Muscle layer of colon (tissue), 2 donors: ENCODE measurements at regions not wholly inside any gene's neighbourhood (a gene's known extent, or its start where the extent isn't known, plus 50 kb on each side); places are given as distances from the start of the nearest gene placed in this dataset.
"Not testable (repeated sequence)": the region's sequence is repeated elsewhere in the genome, so short reads cannot be mapped to it uniquely, and the experiment has no call there.

ENCODE experiments used
- H3K27ac ChIP-seq: one replicate; pipeline ENCODE4 v1.7.0; 2013; ENCODE audit warnings: low read depth, mild to moderate bottlenecking, low read length, moderate library complexity
- H3K27me3 ChIP-seq, 2 donors: one replicate each; pipeline ENCODE4 v1.7.0; 2013; ENCODE audit warnings: low read length in 2 of 2, mild to moderate bottlenecking in 2 of 2; ENCODE audit not compliant: insufficient read depth in 2 of 2, control insufficient read depth in 1 of 2
- H3K36me3 ChIP-seq: one replicate; pipeline ENCODE4 v1.7.0; 2013; ENCODE audit warnings: mild to moderate bottlenecking, low read length; ENCODE audit not compliant: insufficient read depth
- H3K4me1 ChIP-seq: one replicate; pipeline ENCODE4 v1.7.0; 2013; ENCODE audit warnings: mild to moderate bottlenecking, low read length; ENCODE audit not compliant: insufficient read depth
- H3K4me3 ChIP-seq, 2 donors: one replicate each; pipeline ENCODE4 v1.7.0; 2013; ENCODE audit warnings: low read length in 2 of 2, low read depth in 1 of 2, mild to moderate bottlenecking in 1 of 2, moderate library complexity in 1 of 2
- H3K9ac ChIP-seq: one replicate; pipeline ENCODE4 v1.7.0; 2013; ENCODE audit warnings: low read length
- H3K9me3 ChIP-seq: one replicate; pipeline ENCODE4 v1.7.0; 2013; ENCODE audit warnings: mild to moderate bottlenecking, low read length
- donor health status: abdominal sarcoma.
- donor health status: Adenocarcinoma of cecum.

GRCh38 chr2:53511549-53511948 lies 256.1 kb upstream of the CHAC2 start:
- Histone ChIP-seq H3K4me1 (no peaks in the 10 kb centered on the region), H3K9me3 (no peaks in the 10 kb centered on the region), H3K36me3 (no peaks in the 10 kb centered on the region), H3K27ac (no peak overlapping the region), H3K27me3 (no peaks in the 10 kb centered on the region), H3K9ac (no peak overlapping the region), H3K4me3 (no peak overlapping the region)

DNA sequence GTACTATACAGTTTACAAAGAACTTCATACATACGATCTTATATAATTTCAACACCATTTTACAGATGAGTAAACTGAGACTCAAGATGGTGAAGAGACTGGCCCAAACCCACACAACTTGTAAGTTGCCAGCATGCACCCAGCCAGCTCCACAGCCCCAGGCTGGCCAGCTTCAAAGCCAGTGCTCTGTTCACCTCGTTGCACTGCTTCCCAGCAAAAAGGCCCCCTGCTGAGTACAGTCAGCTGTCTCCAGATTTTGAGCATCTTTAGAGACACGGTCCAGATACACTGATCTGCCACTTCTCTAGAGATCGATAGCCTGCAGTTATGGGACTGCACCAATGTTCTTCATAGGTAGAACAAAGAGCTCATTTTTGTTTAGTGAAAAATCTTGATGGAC lies 257.2 kb upstream of the CHAC2 start:
- Histone ChIP-seq H3K9me3 (no peaks in the 10 kb centered on the region), H3K4me3 (no peak overlapping the region), H3K27ac (no peak overlapping the region), H3K36me3 (no peaks in the 10 kb centered on the region), H3K9ac (no peak overlapping the region), H3K4me1 (no peaks in the 10 kb centered on the region), H3K27me3 (no peaks in the 10 kb centered on the region)

DNA sequence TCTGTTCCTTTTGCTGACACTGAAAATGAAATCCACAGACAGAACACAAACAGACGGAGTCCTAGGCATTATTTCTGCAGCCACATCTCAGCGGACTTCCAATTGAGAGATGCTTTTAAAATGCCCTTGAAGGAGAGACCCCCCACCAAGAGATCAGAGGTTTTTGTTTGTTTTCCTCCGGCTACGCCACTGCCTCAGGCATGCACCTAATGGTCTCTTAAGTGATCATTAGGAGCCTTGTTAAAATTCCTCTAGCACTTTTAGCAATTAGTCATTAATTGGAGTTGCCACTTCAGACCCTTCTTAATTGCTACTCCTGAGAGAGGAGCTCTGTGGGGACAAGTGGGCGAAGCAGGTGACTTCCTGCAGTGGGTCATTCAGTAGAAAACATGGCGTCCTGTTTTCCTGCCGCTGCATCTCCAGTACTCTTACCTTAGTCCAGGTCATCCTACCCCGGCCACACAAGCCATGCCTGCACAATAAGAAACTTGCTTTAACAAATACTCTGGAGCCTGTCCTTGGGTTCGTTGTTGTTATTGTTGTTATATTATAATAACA lies 257.7 kb upstream of the CHAC2 start:
- Histone ChIP-seq H3K4me1 (no peaks in the 10 kb centered on the region), H3K27ac (no peak overlapping the region), H3K36me3 (no peaks in the 10 kb centered on the region), H3K9ac (no peak overlapping the region), H3K9me3 (no peaks in the 10 kb centered on the region), H3K27me3 (no peaks in the 10 kb centered on the region), H3K4me3 (no peak overlapping the region)

GRCh38 chr2:53508667-53509066 lies 258.9 kb upstream of the CHAC2 start:
- no peak overlapping the region for H3K27ac ChIP-seq

DNA sequence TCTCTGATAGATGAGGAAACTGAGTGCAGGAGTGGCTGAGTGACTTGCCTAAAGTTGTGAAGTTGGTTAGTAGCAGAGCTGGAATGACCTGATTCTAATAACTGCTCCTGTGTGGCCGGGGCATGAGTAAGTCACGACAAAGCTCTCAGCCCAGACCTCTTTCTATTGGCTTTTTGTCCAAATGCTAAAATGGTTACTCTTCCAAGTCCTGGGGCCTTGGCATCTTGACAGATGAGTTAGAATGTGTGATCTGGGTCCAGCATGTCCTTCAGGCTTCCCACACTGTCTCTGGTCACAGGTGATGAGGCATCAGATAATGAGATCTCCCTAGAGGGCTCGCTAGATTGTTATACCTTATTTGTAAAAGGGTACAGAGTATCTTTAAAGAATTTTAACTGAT lies 260.5 kb upstream of the CHAC2 start:
- H3K9ac ChIP-seq, H3K4me1 ChIP-seq, H3K27ac ChIP-seq, H3K9me3 ChIP-seq, H3K4me3 ChIP-seq, H3K36me3 ChIP-seq, H3K27me3 ChIP-seq: not testable (repeated sequence)

More at GRCh38 chr2:53508667-53509066, 258.9 kb upstream of the CHAC2 start:
- H3K4me1 ChIP-seq = no peaks in the 10 kb centered on the region
- H3K9ac ChIP-seq = no peak overlapping the region
- H3K9me3 ChIP-seq = no peaks in the 10 kb centered on the region
- H3K4me3 ChIP-seq = no peak overlapping the region
- H3K36me3 ChIP-seq = no peaks in the 10 kb centered on the region
- no peaks in the 10 kb centered on the region for H3K27me3 ChIP-seq

- no peak overlapping the region for H3K27ac ChIP-seq
- H3K4me1 ChIP-seq = no peaks in the 10 kb centered on the region
- H3K9ac ChIP-seq = no peak overlapping the region
- H3K9me3 ChIP-seq = no peaks in the 10 kb centered on the region
- no peak overlapping the region for H3K4me3 ChIP-seq
- no peaks in the 10 kb centered on the region for H3K27me3 ChIP-seq
- H3K36me3 ChIP-seq = no peaks in the 10 kb centered on the region
Observed at GRCh38 chr2:53505826-53506225, 261.8 kb upstream of the CHAC2 start.

DNA sequence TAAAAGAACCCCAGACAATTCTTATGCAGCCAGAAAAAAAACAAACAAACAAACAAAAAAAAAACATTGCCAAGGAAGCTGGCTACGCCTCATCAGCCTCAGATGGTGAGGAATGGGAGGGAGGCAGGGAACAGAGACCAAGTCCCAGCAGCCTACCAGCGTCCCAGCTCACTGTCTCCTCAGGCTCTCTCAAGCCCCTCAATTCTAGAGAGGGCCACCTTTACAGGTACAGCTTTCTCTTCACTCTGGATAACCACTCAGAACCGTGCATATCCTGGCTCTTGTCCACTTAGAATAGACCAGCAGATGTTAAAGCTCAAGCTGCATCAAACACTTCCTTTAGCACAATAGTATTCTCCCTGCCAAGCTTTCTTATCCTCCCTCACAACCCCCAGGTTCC lies 263.1 kb upstream of the CHAC2 start:
- Histone ChIP-seq H3K27me3 (no peaks in the 10 kb centered on the region), H3K4me3 (no peak overlapping the region), H3K36me3 (no peaks in the 10 kb centered on the region), H3K27ac (no peak overlapping the region), H3K4me1 (peaks cover 9% of the 10 kb centered on the region), H3K9ac (no peak overlapping the region), H3K9me3 (no peaks in the 10 kb centered on the region)

DNA sequence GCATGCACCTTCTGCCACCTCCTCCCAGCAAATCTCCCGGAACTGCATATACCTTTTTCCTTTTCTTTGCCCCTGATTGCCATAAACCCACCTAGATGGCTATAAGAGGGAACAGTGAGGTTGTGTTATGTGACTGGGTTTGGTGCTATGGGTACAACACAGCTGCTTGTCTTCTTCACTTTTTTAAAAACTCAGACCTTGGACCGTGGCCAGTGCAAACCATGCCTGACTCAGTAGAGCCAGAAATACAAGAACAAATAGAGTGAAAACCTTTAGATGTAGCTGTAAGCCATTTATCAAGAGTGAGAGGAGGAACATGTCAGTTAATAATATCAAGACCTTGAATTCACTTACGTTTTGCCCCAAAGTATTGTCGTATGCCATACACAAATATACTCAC lies 267.4 kb upstream of the CHAC2 start:
- peaks cover 35% of the 10 kb centered on the region for H3K4me1 ChIP-seq
- H3K9ac ChIP-seq = no peak overlapping the region
- H3K9me3 ChIP-seq = no peaks in the 10 kb centered on the region
- H3K36me3 ChIP-seq = no peaks in the 10 kb centered on the region
- no peaks in the 10 kb centered on the region for H3K27me3 ChIP-seq
- H3K27ac ChIP-seq = no peak overlapping the region
- no peak overlapping the region for H3K4me3 ChIP-seq

DNA sequence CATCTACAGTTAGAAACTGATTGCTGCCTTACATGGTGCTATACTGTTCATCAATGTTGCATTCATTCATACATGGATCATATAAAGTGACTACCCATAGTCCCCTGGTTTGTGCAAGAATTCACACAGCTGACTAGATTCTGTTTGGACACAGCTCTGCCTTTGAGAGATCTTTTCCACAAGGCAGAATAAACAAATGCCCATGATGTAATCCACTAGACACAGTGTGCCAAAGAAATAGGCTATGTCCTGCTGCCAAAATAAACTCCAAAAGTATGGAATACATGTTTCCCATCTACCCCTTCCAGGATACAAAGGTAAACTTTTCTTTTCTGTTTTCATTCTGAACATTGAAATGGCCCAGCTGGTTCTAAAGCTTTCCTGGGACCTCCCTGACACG lies 269.4 kb upstream of the CHAC2 start:
- peaks cover 35% of the 10 kb centered on the region for H3K4me1 ChIP-seq
- no peaks in the 10 kb centered on the region for H3K36me3 ChIP-seq
- H3K9ac ChIP-seq = no peak overlapping the region
- H3K27ac ChIP-seq = no peak overlapping the region
- H3K9me3 ChIP-seq = no peaks in the 10 kb centered on the region
- H3K4me3 ChIP-seq = no peak overlapping the region
- H3K27me3 ChIP-seq = no peaks in the 10 kb centered on the region

GRCh38 chr2:53497020-53497419 lies 270.6 kb upstream of the CHAC2 start:
- H3K4me1 ChIP-seq = peaks cover 35% of the 10 kb centered on the region
- H3K9me3 ChIP-seq = no peaks in the 10 kb centered on the region
- no peak overlapping the region for H3K27ac ChIP-seq
- H3K4me3 ChIP-seq = no peak overlapping the region
- H3K36me3 ChIP-seq = no peaks in the 10 kb centered on the region
- H3K27me3 ChIP-seq = no peaks in the 10 kb centered on the region
- H3K9ac ChIP-seq = no peak overlapping the region

DNA sequence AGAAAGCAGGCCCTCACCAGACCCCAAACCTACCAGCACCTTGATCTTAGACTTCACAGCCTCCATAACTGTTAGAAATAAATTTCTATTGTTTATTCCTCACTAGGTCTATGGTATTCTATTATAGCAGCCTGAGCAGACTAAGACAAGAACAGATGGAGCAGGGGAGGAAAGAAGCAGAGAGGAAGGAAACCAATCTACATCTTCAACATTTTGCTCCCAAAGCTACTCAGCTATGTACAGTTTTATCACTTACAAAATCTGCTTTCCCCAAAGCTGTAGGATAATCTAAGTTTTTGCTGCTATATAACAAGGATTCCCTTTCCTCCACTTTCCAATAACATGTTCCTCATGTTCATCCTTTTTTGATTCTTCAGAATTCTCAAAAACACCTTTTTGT lies 274.4 kb upstream of the CHAC2 start:
- no peak overlapping the region for H3K27ac ChIP-seq

GRCh38 chr2:53490659-53491058 lies 276.9 kb upstream of the CHAC2 start:
- no peaks in the 10 kb centered on the region for H3K36me3 ChIP-seq
- no peaks in the 10 kb centered on the region for H3K27me3 ChIP-seq
- no peak overlapping the region for H3K9ac ChIP-seq
- no peaks in the 10 kb centered on the region for H3K4me1 ChIP-seq
- no peak overlapping the region for H3K27ac ChIP-seq
- H3K9me3 ChIP-seq = no peaks in the 10 kb centered on the region
- no peak overlapping the region for H3K4me3 ChIP-seq

More for the DNA sequence above, 274.4 kb upstream of the CHAC2 start:
- no peaks in the 10 kb centered on the region for H3K36me3 ChIP-seq
- no peaks in the 10 kb centered on the region for H3K27me3 ChIP-seq
- peaks cover 14% of the 10 kb centered on the region for H3K4me1 ChIP-seq
- no peak overlapping the region for H3K4me3 ChIP-seq
- no peak overlapping the region for H3K9ac ChIP-seq
- H3K9me3 ChIP-seq = no peaks in the 10 kb centered on the region
